Astrocyte (in vitro differentiated cells and primary cell): ENCODE measurements at regions not wholly inside any gene's neighbourhood (a gene's known extent, or its start where the extent isn't known, plus 50 kb on each side); places are given as distances from the start of the nearest gene placed in this dataset.
A peak's percentile ranks its signal among the peaks of the same experiment; 100 is the strongest.

Source experiments
- DNase-seq: peaks from one replicate; pipeline ENCODE4 v3.0.0-alpha.2; 2010; ENCODE audit warnings: low read depth
- FAIRE-seq: peaks from 2 replicates; lab custom pipeline; 2011; peaks lifted over from hg19 to GRCh38; lab: Jason Lieb, UNC
- H2AFZ ChIP-seq: 2 replicates; pipeline ENCODE4 v1.6.0; 2012; ENCODE audit warnings: low read depth, low read length, inconsistent platforms
- H3K27ac ChIP-seq: 2 replicates; pipeline ENCODE4 v1.5.1; 2011; ENCODE audit warnings: low read depth, low read length, inconsistent platforms
- H3K27me3 ChIP-seq: 2 replicates; pipeline ENCODE4 v1.6.0; 2011; ENCODE audit warnings: low read length, inconsistent platforms; ENCODE audit not compliant: insufficient read depth
- H3K36me3 ChIP-seq: 2 replicates; pipeline ENCODE4 v1.5.1; 2011; ENCODE audit warnings: low read length, inconsistent platforms; ENCODE audit not compliant: insufficient read depth
- H3K4me1 ChIP-seq: 2 replicates; pipeline ENCODE4 v1.5.1; 2011; ENCODE audit warnings: low read length, inconsistent platforms; ENCODE audit not compliant: insufficient read depth
- H3K4me2 ChIP-seq: 2 replicates; pipeline ENCODE4 v1.6.0; 2012; ENCODE audit warnings: low read length, inconsistent platforms
- H3K4me3 ChIP-seq: 2 replicates; pipeline ENCODE4 v1.5.1; 2011; ENCODE audit warnings: low read depth, mild to moderate bottlenecking, low read length, inconsistent platforms; ENCODE audit not compliant: insufficient read depth
- H3K79me2 ChIP-seq: 2 replicates; pipeline ENCODE4 v1.6.0; 2012; ENCODE audit warnings: mild to moderate bottlenecking, low read length, inconsistent platforms; ENCODE audit not compliant: insufficient read depth
- H3K9ac ChIP-seq: 2 replicates; pipeline ENCODE4 v1.6.0; 2012; ENCODE audit warnings: mild to moderate bottlenecking, low read length, inconsistent platforms
- H3K9me3 ChIP-seq: 2 replicates; pipeline ENCODE4 v1.5.1; 2012; ENCODE audit warnings: low read depth, mild to moderate bottlenecking, low read length, inconsistent platforms; ENCODE audit not compliant: insufficient read depth
- H4K20me1 ChIP-seq: 2 replicates; pipeline ENCODE4 v1.6.0; 2012; ENCODE audit warnings: low read length, inconsistent platforms; ENCODE audit not compliant: insufficient read depth
- H3K27ac Mint-ChIP-seq: one replicate; pipeline ENCODE4 v1.8.0; 2021; ENCODE audit warnings: mild to moderate bottlenecking, mixed read lengths; ENCODE audit not compliant: unreplicated experiment
- H3K27me3 Mint-ChIP-seq: one replicate; pipeline ENCODE4 v1.8.0; 2021; ENCODE audit warnings: low read depth, mixed read lengths; ENCODE audit not compliant: unreplicated experiment
- H3K36me3 Mint-ChIP-seq: one replicate; pipeline ENCODE4 v1.8.0; 2021; ENCODE audit warnings: low read depth, mixed read lengths; ENCODE audit not compliant: unreplicated experiment
- H3K4me1 Mint-ChIP-seq: one replicate; pipeline ENCODE4 v1.8.0; 2021; ENCODE audit warnings: low read depth, mixed read lengths; ENCODE audit not compliant: unreplicated experiment
- H3K4me3 Mint-ChIP-seq: one replicate; pipeline ENCODE4 v1.8.0; 2021; ENCODE audit warnings: mild to moderate bottlenecking, moderate library complexity, mixed read lengths; ENCODE audit not compliant: unreplicated experiment
- H3K9me3 Mint-ChIP-seq: one replicate; pipeline ENCODE4 v1.8.0; 2021; ENCODE audit warnings: mild to moderate bottlenecking, mixed read lengths; ENCODE audit not compliant: unreplicated experiment
- CTCF ChIP-seq: IDR thresholded peaks from 2 replicates; pipeline ENCODE4 v1.5.1; 2011; ENCODE audit warnings: low read depth, mild to moderate bottlenecking, inconsistent platforms, low read length, moderate library complexity; ENCODE audit not compliant: insufficient read depth
- EZH2 ChIP-seq: IDR thresholded peaks from 2 replicates; pipeline ENCODE4 v1.6.1; 2012; ENCODE audit warnings: mild to moderate bottlenecking, low read length, inconsistent platforms; ENCODE audit not compliant: insufficient read depth

DNA sequence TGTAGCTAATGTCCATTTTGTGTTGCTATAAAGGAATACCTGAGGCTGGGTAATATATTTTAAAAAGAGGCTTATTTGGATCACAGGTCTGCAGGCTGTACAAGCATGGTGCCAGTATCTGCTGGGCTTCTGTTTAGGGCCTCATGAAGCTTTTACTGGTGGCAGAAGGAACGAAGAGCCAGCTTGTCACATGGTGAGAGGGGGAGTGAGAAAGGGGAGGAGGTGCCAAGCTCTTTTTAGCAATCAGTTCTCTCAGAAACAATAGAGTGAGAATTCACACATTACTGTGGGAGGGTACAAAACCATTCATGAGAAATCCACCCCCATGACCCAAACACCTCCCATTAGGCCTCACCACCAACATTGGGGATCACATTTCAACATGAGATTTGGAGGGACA, 340.9 kb downstream of the RASEF start:
- no peak overlapping the region for H3K4me3 Mint-ChIP-seq
- H3K27ac Mint-ChIP-seq, result peak overlapping the region; percentile 60
- H3K9ac ChIP-seq, result no peak overlapping the region

DNA sequence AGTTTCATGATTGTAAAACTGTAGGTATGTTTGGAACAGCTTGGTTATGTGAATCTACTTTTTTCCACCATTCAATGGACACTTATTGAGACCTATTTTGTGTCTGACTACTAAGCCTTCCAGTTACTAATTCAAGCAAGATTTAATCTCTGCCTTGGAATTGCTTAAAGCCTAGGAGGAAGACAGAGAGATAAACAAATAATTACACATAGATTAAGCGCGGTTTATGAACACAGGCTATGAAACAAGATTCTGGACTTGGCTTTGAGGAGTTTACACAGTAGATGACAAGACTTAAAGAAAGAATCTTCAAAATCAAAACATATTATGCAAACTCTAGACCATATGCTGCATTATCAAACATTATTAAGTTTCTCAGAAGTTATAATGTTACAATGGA, 340.4 kb downstream of the RASEF start:
- H2AFZ ChIP-seq, result no peak overlapping the region
- H3K36me3 ChIP-seq, result no peaks in the 10 kb centered on the region
- H3K27me3 ChIP-seq, result no peaks in the 10 kb centered on the region
- H4K20me1 ChIP-seq, result no peaks in the 10 kb centered on the region
- H3K36me3 Mint-ChIP-seq, result no peaks in the 10 kb centered on the region
- no peak for FAIRE-seq
- H3K4me3 Mint-ChIP-seq, result no peak overlapping the region
- peaks cover 13% of the 10 kb centered on the region for H3K4me1 ChIP-seq
- peaks cover 12% of the 10 kb centered on the region for H3K4me1 Mint-ChIP-seq
- H3K4me3 ChIP-seq, result no peak overlapping the region
- H3K9ac ChIP-seq, result no peak overlapping the region
- no peaks in the 10 kb centered on the region for H3K9me3 ChIP-seq
- TF ChIP-seq CTCF, result no peak
- TF ChIP-seq EZH2, result no peak
- DNase-seq, result peak; percentile 16
- no peaks in the 10 kb centered on the region for H3K27me3 Mint-ChIP-seq
- H3K27ac Mint-ChIP-seq, result no peak overlapping the region
- H3K9me3 Mint-ChIP-seq, result peaks cover 4% of the 10 kb centered on the region
- H3K79me2 ChIP-seq, result no peaks in the 10 kb centered on the region
- H3K27ac ChIP-seq, result no peak overlapping the region
- H3K4me2 ChIP-seq, result no peak overlapping the region

More for the DNA sequence above, 340.9 kb downstream of the RASEF start:
- H3K4me1 ChIP-seq, result peaks cover 13% of the 10 kb centered on the region
- no peak overlapping the region for H3K27ac ChIP-seq
- Mint-ChIP-seq H3K36me3 (no peaks in the 10 kb centered on the region), H3K27me3 (no peaks in the 10 kb centered on the region), H3K9me3 (peaks cover 4% of the 10 kb centered on the region), H3K4me1 (peaks cover 12% of the 10 kb centered on the region)
- no peak overlapping the region for H2AFZ ChIP-seq
- no peak overlapping the region for H3K4me2 ChIP-seq
- FAIRE-seq (no peak), DNase-seq (no peak)
- no peaks in the 10 kb centered on the region for H3K27me3 ChIP-seq
- no peaks in the 10 kb centered on the region for H4K20me1 ChIP-seq
- H3K4me3 ChIP-seq, result no peak overlapping the region
- H3K79me2 ChIP-seq, result no peaks in the 10 kb centered on the region
- no peaks in the 10 kb centered on the region for H3K36me3 ChIP-seq
- no peak for TF ChIP-seq EZH2
- TF ChIP-seq CTCF, result no peak
- H3K9me3 ChIP-seq, result no peaks in the 10 kb centered on the region

GRCh38 chr9:82726424-82727276, 336.3 kb downstream of the RASEF start:
- FAIRE-seq, result no peak

More at GRCh38 chr9:82726424-82727276, 336.3 kb downstream of the RASEF start:
- TF ChIP-seq EZH2 (no peak), CTCF (no peak)
- Mint-ChIP-seq H3K27me3 (no peaks in the 10 kb centered on the region), H3K36me3 (no peaks in the 10 kb centered on the region), H3K27ac (no peak overlapping the region), H3K9me3 (no peaks in the 10 kb centered on the region), H3K4me3 (no peak overlapping the region), H3K4me1 (peaks cover 2% of the 10 kb centered on the region)
- no peak for DNase-seq
- H3K9me3 ChIP-seq, result no peaks in the 10 kb centered on the region
- H3K27me3 ChIP-seq, result no peaks in the 10 kb centered on the region
- H3K9ac ChIP-seq, result no peak overlapping the region
- no peak overlapping the region for H3K27ac ChIP-seq
- H4K20me1 ChIP-seq, result no peaks in the 10 kb centered on the region
- H2AFZ ChIP-seq, result no peak overlapping the region
- H3K4me2 ChIP-seq, result no peak overlapping the region
- peaks cover 6% of the 10 kb centered on the region for H3K4me1 ChIP-seq
- H3K79me2 ChIP-seq, result no peaks in the 10 kb centered on the region
- no peaks in the 10 kb centered on the region for H3K36me3 ChIP-seq
- no peak overlapping the region for H3K4me3 ChIP-seq
